ENCODE measurements at regions not wholly inside any gene's neighbourhood (a gene's known extent, or its start where the extent isn't known, plus 50 kb on each side); places are given as distances from the start of the nearest gene placed in this dataset.

GRCh38 chr11:44670794-44671193 lies 56.0 kb upstream of the TSPAN18 start:
- DNase-seq: no peak
- Mint-ChIP-seq H3K27ac (no peak overlapping the region), H3K9me3 (peaks cover 0 to 19% (median 7%) of the 10 kb centered on the region in 11 donors), H3K27me3 (peaks cover 0 to 32% (median 0%) of the 10 kb centered on the region in 5 donors), H3K4me3 (no peak overlapping the region), H3K36me3 (peaks cover 0 to 10% (median 5%) of the 10 kb centered on the region in 5 donors), H3K4me1 (peaks cover 2 to 29% (median 16%) of the 10 kb centered on the region in 7 donors)
- Histone ChIP-seq H3K27me3 (ENCODE audit: control insufficient read depth in 2 of 2, insufficient read depth in 2 of 2, low read length in 2 of 2) (no peaks in the 10 kb centered on the region), H3K4me1 (ENCODE audit: control insufficient read depth in 2 of 2, insufficient read depth in 2 of 2, low read length in 2 of 2) (no peaks in the 10 kb centered on the region), H3K27ac (ENCODE audit: low read depth, low read length) (no peak overlapping the region), H3K36me3 (ENCODE audit: control insufficient read depth in 2 of 3, insufficient read depth in 3 of 3, low read length in 3 of 3) (no peaks in the 10 kb centered on the region), H3K9me3 (ENCODE audit: control insufficient read depth in 2 of 3, low read length in 3 of 3) (peaks cover 0 to 4% (median 0%) of the 10 kb centered on the region in 3 experiments), H3K4me3 (ENCODE audit: low read length) (no peak overlapping the region)
- intact Hi-C loops (cut with micrococcal nuclease): no loop called here
- CTCF ChIA-PET: no interaction called here
- no peak for ATAC-seq
- POLR2A ChIA-PET: no interaction called here

DNA sequence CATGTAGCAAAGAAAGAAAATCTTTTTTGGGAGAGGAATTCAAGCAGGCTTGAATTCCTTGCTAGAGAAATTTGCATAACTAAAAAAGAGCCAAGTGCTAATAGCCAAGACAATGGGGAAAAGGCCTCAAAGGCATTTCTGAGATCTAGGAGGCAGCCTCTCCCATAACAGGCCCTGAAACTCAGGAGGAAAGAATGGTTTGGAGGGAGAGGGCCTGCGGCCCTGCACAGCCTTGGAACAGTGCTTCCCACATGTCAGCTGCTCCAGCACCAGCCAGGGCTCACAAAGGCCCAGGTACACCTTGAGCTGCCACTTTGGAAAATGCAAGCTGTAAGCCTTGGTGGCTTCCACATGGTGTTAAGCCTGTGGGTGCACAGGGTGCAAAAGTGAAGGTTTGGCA lies 55.5 kb upstream of the TSPAN18 start:
- Mint-ChIP-seq H3K27ac (no peak overlapping the region), H3K4me3 (no peak overlapping the region), H3K27me3 (peaks cover 0 to 31% (median 0%) of the 10 kb centered on the region in 5 donors), H3K36me3 (peaks cover 0 to 10% (median 5%) of the 10 kb centered on the region in 5 donors), H3K9me3 (peaks cover 0 to 19% (median 7%) of the 10 kb centered on the region in 11 donors), H3K4me1 (peaks cover 2 to 29% (median 16%) of the 10 kb centered on the region in 7 donors)
- intact Hi-C loops (cut with micrococcal nuclease): no loop called here
- ATAC-seq (no peak), DNase-seq (no peak)
- ChIA-PET POLR2A (no interaction called here), CTCF (no interaction called here)
- Histone ChIP-seq H3K4me1 (ENCODE audit: control insufficient read depth in 2 of 2, insufficient read depth in 2 of 2, low read length in 2 of 2) (no peaks in the 10 kb centered on the region), H3K27ac (ENCODE audit: low read depth, low read length) (no peak overlapping the region), H3K9me3 (ENCODE audit: control insufficient read depth in 2 of 3, low read length in 3 of 3) (peaks cover 0 to 4% (median 0%) of the 10 kb centered on the region in 3 experiments), H3K27me3 (ENCODE audit: control insufficient read depth in 2 of 2, insufficient read depth in 2 of 2, low read length in 2 of 2) (no peaks in the 10 kb centered on the region), H3K36me3 (ENCODE audit: control insufficient read depth in 2 of 3, insufficient read depth in 3 of 3, low read length in 3 of 3) (no peaks in the 10 kb centered on the region), H3K4me3 (ENCODE audit: low read length) (no peak overlapping the region)

DNA sequence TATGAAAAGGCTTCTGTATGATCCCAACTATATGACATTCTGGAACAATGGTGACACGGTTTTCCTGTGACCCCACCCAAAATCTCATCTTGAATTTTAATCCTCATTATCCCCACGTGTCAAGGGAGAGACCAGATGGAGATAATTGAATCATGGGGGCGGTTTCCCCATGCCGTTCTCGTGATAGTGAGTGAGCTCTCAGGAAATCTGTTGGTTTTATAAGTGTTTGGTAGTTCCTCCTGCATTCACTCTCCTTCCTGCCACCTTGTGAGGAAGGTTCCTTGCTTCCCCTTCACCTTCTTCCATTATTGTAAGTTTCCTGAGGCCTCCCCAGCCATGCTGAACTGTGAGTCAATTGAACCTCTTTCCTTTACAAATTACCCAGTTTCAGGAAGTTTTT lies 53.1 kb upstream of the TSPAN18 start:
- ChIA-PET POLR2A (interaction anchor here (1.3 kb wide), 1 partner anchor 52 kb away, joined by 3 read pairs; no protein-coding TSS in a partner anchor), CTCF (no interaction called here)
- no peaks in the 10 kb centered on the region for H3K36me3 ChIP-seq (ENCODE audit: control insufficient read depth in 2 of 3, insufficient read depth in 3 of 3, low read length in 3 of 3)
- Mint-ChIP-seq H3K4me1 (peaks cover 2 to 44% (median 22%) of the 10 kb centered on the region in 7 donors), H3K4me3 (peak overlapping the region in 3 of 10 donors; percentile 52 to 66 (median 65)), H3K27ac (peak overlapping the region in 5 of 9 donors; percentile 4 to 79 (median 13)), H3K9me3 (peaks cover 0 to 19% (median 7%) of the 10 kb centered on the region in 11 donors), H3K27me3 (peaks cover 0 to 14% (median 0%) of the 10 kb centered on the region in 5 donors), H3K36me3 (peaks cover 0 to 10% (median 5%) of the 10 kb centered on the region in 5 donors)
- no peaks in the 10 kb centered on the region for H3K27me3 ChIP-seq (ENCODE audit: control insufficient read depth in 2 of 2, insufficient read depth in 2 of 2, low read length in 2 of 2)
- DNase-seq (no peak), ATAC-seq (no peak)
- peaks cover 0 to 1% of the 10 kb centered on the region in 2 donors for H3K4me1 ChIP-seq (ENCODE audit: control insufficient read depth in 2 of 2, insufficient read depth in 2 of 2, low read length in 2 of 2)
- no peak overlapping the region for H3K4me3 ChIP-seq (ENCODE audit: low read length)
- H3K9me3 ChIP-seq (ENCODE audit: control insufficient read depth in 2 of 3, low read length in 3 of 3): peaks cover 0 to 4% (median 0%) of the 10 kb centered on the region in 3 experiments
- intact Hi-C loops (cut with micrococcal nuclease): no loop called here
- no peak overlapping the region for H3K27ac ChIP-seq (ENCODE audit: low read depth, low read length)

GRCh38 chr11:44674809-44675208 lies 52.0 kb upstream of the TSPAN18 start:
- ATAC-seq: no peak

DNA sequence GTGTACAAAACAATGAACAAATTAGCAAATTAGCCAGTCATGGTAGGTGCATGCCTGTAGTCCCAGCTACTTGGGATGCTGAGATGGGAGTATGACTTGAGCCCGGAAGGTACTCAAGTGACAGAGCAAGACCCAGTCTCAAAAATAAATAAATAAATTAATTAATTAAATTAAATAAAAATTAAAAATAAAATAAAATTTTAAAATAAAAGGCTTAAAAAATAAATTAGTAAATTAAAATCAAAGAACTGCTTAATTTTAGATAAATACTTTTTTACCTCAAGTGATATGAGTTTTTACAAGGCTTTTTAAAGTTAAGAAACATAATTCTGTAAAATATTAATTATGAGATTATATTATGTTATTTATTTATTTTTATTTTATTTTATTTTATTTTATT lies 50.9 kb upstream of the TSPAN18 start:
- no peak overlapping the region for H3K4me3 Mint-ChIP-seq

More at GRCh38 chr11:44674809-44675208, 52.0 kb upstream of the TSPAN18 start:
- Histone ChIP-seq H3K36me3 (ENCODE audit: control insufficient read depth in 2 of 3, insufficient read depth in 3 of 3, low read length in 3 of 3) (no peaks in the 10 kb centered on the region), H3K4me3 (ENCODE audit: low read length) (no peak overlapping the region), H3K9me3 (ENCODE audit: control insufficient read depth in 2 of 3, low read length in 3 of 3) (peaks cover 0 to 4% (median 0%) of the 10 kb centered on the region in 3 experiments), H3K27me3 (ENCODE audit: control insufficient read depth in 2 of 2, insufficient read depth in 2 of 2, low read length in 2 of 2) (no peaks in the 10 kb centered on the region), H3K27ac (ENCODE audit: low read depth, low read length) (no peak overlapping the region), H3K4me1 (ENCODE audit: control insufficient read depth in 2 of 2, insufficient read depth in 2 of 2, low read length in 2 of 2) (peaks cover 3 to 12% of the 10 kb centered on the region in 2 donors)
- ChIA-PET POLR2A (no interaction called here), CTCF (no interaction called here)
- Mint-ChIP-seq H3K36me3 (peaks cover 0 to 15% (median 5%) of the 10 kb centered on the region in 5 donors), H3K4me3 (peak overlapping the region in 1 of 10 donors; percentile 52), H3K9me3 (peaks cover 0 to 19% (median 6%) of the 10 kb centered on the region in 11 donors), H3K4me1 (peaks cover 9 to 56% (median 33%) of the 10 kb centered on the region in 7 donors), H3K27me3 (peaks cover 0 to 3% (median 0%) of the 10 kb centered on the region in 5 donors), H3K27ac (no peak overlapping the region)
- intact Hi-C loops (cut with micrococcal nuclease): no loop called here
- DNase-seq: no peak

More for the DNA sequence above, 50.9 kb upstream of the TSPAN18 start:
- ChIA-PET POLR2A (no interaction called here), CTCF (no interaction called here)
- intact Hi-C loops (cut with micrococcal nuclease): no loop called here
- Histone ChIP-seq H3K27ac (ENCODE audit: low read depth, low read length) (no peak overlapping the region), H3K36me3 (ENCODE audit: control insufficient read depth in 2 of 3, insufficient read depth in 3 of 3, low read length in 3 of 3) (no peaks in the 10 kb centered on the region), H3K4me1 (ENCODE audit: control insufficient read depth in 2 of 2, insufficient read depth in 2 of 2, low read length in 2 of 2) (peaks cover 14 to 23% of the 10 kb centered on the region in 2 donors), H3K4me3 (ENCODE audit: low read length) (no peak overlapping the region), H3K27me3 (ENCODE audit: control insufficient read depth in 2 of 2, insufficient read depth in 2 of 2, low read length in 2 of 2) (no peaks in the 10 kb centered on the region), H3K9me3 (ENCODE audit: control insufficient read depth in 2 of 3, low read length in 3 of 3) (peaks cover 0 to 4% (median 0%) of the 10 kb centered on the region in 3 experiments)
- Mint-ChIP-seq H3K36me3 (peaks cover 0 to 16% (median 1%) of the 10 kb centered on the region in 5 donors), H3K27ac (no peak overlapping the region), H3K9me3 (peaks cover 0 to 15% (median 5%) of the 10 kb centered on the region in 11 donors), H3K27me3 (peaks cover 0 to under 1% (median 0%) of the 10 kb centered on the region in 5 donors), H3K4me1 (peaks cover 20 to 67% (median 42%) of the 10 kb centered on the region in 7 donors)
- DNase-seq (no peak), ATAC-seq (no peak)

All from naive thymus-derived CD4-positive, alpha-beta T cell (primary cell).